HEK293 (cell line): ENCODE measurements at regions not wholly inside any gene's neighbourhood (a gene's known extent, or its start where the extent isn't known, plus 50 kb on each side); places are given as distances from the start of the nearest gene placed in this dataset.

Source experiments
- CTCF ChIA-PET: fragments of 350-600 bp; formaldehyde crosslinking; extraction: SDS; loops from one replicate; lab custom pipeline; 2021; ENCODE audit warnings: antibody characterized with exemption; lab: Yijun Ruan, JAX
- POLR2A ChIA-PET: fragments of 300-600 bp; formaldehyde crosslinking; extraction: SDS; loops from one replicate; lab custom pipeline; 2020; ENCODE audit warnings: antibody characterized with exemption, inconsistent platforms; lab: Yijun Ruan, JAX
- H3K27ac ChIP-seq: fragments of 200-500 bp; sonication (Bioruptor generic); 2 replicates; pipeline ENCODE4 v1.5.1; 2014; ENCODE audit warnings: low read depth, low read length, control low read depth, inconsistent platforms; ENCODE audit errors: extremely low read depth
- H3K36me3 ChIP-seq, 2 experiments: fragments of 200-500 bp in 1 of 2; sonication (Bioruptor generic) in 1 of 2; 1 replicate in 1 of 2; 2 replicates in 1 of 2; pipeline ENCODE4 v1.5.1; 2014 to 2017; ENCODE audit warnings: inconsistent platforms in 2 of 2, low read length in 2 of 2; ENCODE audit not compliant: control insufficient read depth in 2 of 2, insufficient read depth in 1 of 2
- H3K4me1 ChIP-seq: fragments of 200-500 bp; sonication (Bioruptor generic); 2 replicates; pipeline ENCODE4 v1.5.1; 2014; ENCODE audit warnings: mild to moderate bottlenecking, low read length, inconsistent platforms; ENCODE audit not compliant: control insufficient read depth, insufficient read depth
- H3K4me3 ChIP-seq: 2 replicates; pipeline ENCODE4 v1.5.1; 2011; ENCODE audit warnings: low read depth, mild to moderate bottlenecking, control low read depth, low read length, moderate library complexity
- H3K9me3 ChIP-seq: fragments of 200-500 bp; sonication (Bioruptor generic); 2 replicates; pipeline ENCODE4 v1.5.1; 2014; ENCODE audit warnings: low read depth, low read length, inconsistent platforms; ENCODE audit not compliant: control insufficient read depth, insufficient read depth
- BCL11B ChIP-seq: fragments of 450-650 bp; formaldehyde crosslinking; IDR thresholded peaks from 2 replicates; pipeline ENCODE4 v1.5.1; 2016; ENCODE audit warnings: low read depth, missing biosample characterization, missing genetic modification characterization
- GLIS1 ChIP-seq: fragments of 450-650 bp; formaldehyde crosslinking; IDR thresholded peaks from 2 replicates; pipeline ENCODE4 v1.5.1; 2016; ENCODE audit warnings: missing biosample characterization, missing genetic modification characterization
- GLIS2 ChIP-seq: fragments of 450-650 bp; formaldehyde crosslinking; IDR thresholded peaks from 2 replicates; pipeline ENCODE4 v1.5.1; 2016; ENCODE audit warnings: missing biosample characterization, missing genetic modification characterization
- IKZF3 ChIP-seq: fragments of 450-650 bp; IDR thresholded peaks from 2 replicates; pipeline ENCODE4 v1.5.0; 2018; ENCODE audit warnings: missing biosample characterization, mild to moderate bottlenecking, missing genetic modification characterization, moderate library complexity
- SP2 ChIP-seq: fragments of 450-650 bp; formaldehyde crosslinking; IDR thresholded peaks from 2 replicates; pipeline ENCODE4 v1.5.1; 2016; ENCODE audit warnings: missing biosample characterization, missing genetic modification characterization
- TCF7L2 ChIP-seq: IDR thresholded peaks from 2 replicates; pipeline ENCODE4 v1.6.1; 2011; ENCODE audit warnings: low read depth, mild to moderate bottlenecking, inconsistent platforms, low read length, moderate library complexity, borderline replicate concordance
- ZBTB7A ChIP-seq: fragments of 450-650 bp; formaldehyde crosslinking; IDR thresholded peaks from 2 replicates; pipeline ENCODE4 v1.5.1; 2016; ENCODE audit warnings: low read depth, missing biosample characterization, missing genetic modification characterization
- ZNF274 ChIP-seq, 2 experiments: fragments of 200-500 bp in 1 of 2; fragments of 450-650 bp in 1 of 2; sonication (Bioruptor generic) in 1 of 2; formaldehyde crosslinking in 1 of 2; IDR thresholded peaks; 2 replicates each; pipeline versions ENCODE4 v1.5.1 to v1.6.1; 2014 to 2016; ENCODE audit warnings: borderline replicate concordance in 1 of 2, inconsistent platforms in 1 of 2, low read length in 1 of 2, missing biosample characterization in 1 of 2, missing genetic modification characterization in 1 of 2
- ZNF404 ChIP-seq: fragments of 450-650 bp; formaldehyde crosslinking; IDR thresholded peaks from 2 replicates; pipeline ENCODE4 v1.5.1; 2017; ENCODE audit warnings: missing biosample characterization, missing genetic modification characterization
- ZNF549 ChIP-seq: fragments of 450-650 bp; IDR thresholded peaks from 2 replicates; pipeline ENCODE4 v1.5.1; 2018; ENCODE audit warnings: missing biosample characterization, missing genetic modification characterization, mild to moderate bottlenecking, inconsistent platforms, moderate library complexity
- ZNF660 ChIP-seq: fragments of 450-650 bp; IDR thresholded peaks from 2 replicates; pipeline ENCODE4 v1.5.1; 2018; ENCODE audit warnings: missing biosample characterization, mild to moderate bottlenecking, missing genetic modification characterization
- ZNF768 ChIP-seq: fragments of 450-650 bp; formaldehyde crosslinking; IDR thresholded peaks from 2 replicates; pipeline ENCODE4 v1.5.1; 2018; ENCODE audit warnings: missing biosample characterization, mild to moderate bottlenecking, missing genetic modification characterization
- ZXDB ChIP-seq: fragments of 450-650 bp; formaldehyde crosslinking; IDR thresholded peaks from 2 replicates; pipeline ENCODE4 v1.5.1; 2016; ENCODE audit warnings: missing biosample characterization, missing genetic modification characterization
- TF ChIP-seq, protein P1 (sequence below): IDR thresholded peaks from 2 replicates; pipeline ENCODE4 v1.6.1; 2011; ENCODE audit warnings: mild to moderate bottlenecking, low read depth, low read length, borderline replicate concordance
- TF ChIP-seq, protein P2 (sequence below): fragments of 450-650 bp; formaldehyde crosslinking; IDR thresholded peaks from 2 replicates; pipeline ENCODE4 v1.5.1; 2016; ENCODE audit warnings: missing biosample characterization, missing genetic modification characterization, borderline replicate concordance
- TF ChIP-seq, protein P3 (sequence below): fragments of 450-650 bp; formaldehyde crosslinking; IDR thresholded peaks from 2 replicates; pipeline ENCODE4 v1.5.1; 2016; ENCODE audit warnings: missing biosample characterization, missing genetic modification characterization
- TF ChIP-seq, protein P4 (sequence below): fragments of 450-650 bp; formaldehyde crosslinking; IDR thresholded peaks from 2 replicates; pipeline ENCODE4 v1.5.1; 2016; ENCODE audit warnings: missing biosample characterization, missing genetic modification characterization
- TF ChIP-seq, protein P5 (sequence below): fragments of 450-650 bp; formaldehyde crosslinking; IDR thresholded peaks from 2 replicates; pipeline ENCODE4 v1.5.1; 2016; ENCODE audit warnings: missing biosample characterization, missing genetic modification characterization
- TF ChIP-seq, protein P6 (sequence below): fragments of 450-650 bp; formaldehyde crosslinking; IDR thresholded peaks from 2 replicates; pipeline ENCODE4 v1.5.1; 2016; ENCODE audit warnings: missing biosample characterization, missing genetic modification characterization

DNA sequence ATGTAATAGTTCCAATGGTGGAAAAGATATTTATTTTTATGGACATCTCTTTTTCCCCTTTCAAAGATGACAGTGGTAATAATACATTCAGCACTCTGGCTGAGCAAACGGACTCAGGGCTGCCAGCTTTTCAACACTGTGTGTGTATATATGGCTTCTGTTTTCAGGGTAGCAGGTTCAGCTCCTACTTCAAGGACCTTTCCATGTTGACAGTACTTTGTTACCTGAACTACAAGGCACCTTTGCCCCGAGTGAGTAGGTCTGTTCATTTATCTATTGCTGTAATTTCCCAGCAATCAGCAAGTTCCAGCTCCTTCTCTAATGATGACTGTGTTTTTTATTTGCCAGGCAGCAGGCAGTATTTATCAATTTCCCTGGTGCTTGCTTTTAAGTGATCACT lies 387.4 kb upstream of the KIF2A start:
- Histone ChIP-seq H3K9me3 (no peaks in the 10 kb centered on the region), H3K36me3 (no peaks in the 10 kb centered on the region), H3K4me1 (no peaks in the 10 kb centered on the region; the same call in 1 of the 2 replicates), H3K27ac (no peak overlapping the region)
- POLR2A ChIA-PET: no interaction called here
- TF ChIP-seq ZNF404 (no peak), ZXDB (no peak), BCL11B (tag by site-specific recombination) (no peak), ZNF549 (tag by site-specific recombination) (no peak), SP2 (tag by site-specific recombination) (no peak), TCF7L2 (no peak), ZNF660 (tag by site-specific recombination) (no peak), GLIS2 (tag by site-specific recombination) (no peak), ZBTB7A (tag by site-specific recombination) (no peak), ZNF274 (IDR thresholded peaks at IDR 0.05; ENCODE audit: low read length) (no peak), ZNF274 (tag by site-specific recombination; IDR thresholded peaks at IDR 0.05; ENCODE audit: borderline replicate concordance) (no peak), ZNF768 (tag by site-specific recombination) (no peak), GLIS1 (tag by site-specific recombination) (no peak), IKZF3 (no peak)
- TF ChIP-seq, protein P1, sequence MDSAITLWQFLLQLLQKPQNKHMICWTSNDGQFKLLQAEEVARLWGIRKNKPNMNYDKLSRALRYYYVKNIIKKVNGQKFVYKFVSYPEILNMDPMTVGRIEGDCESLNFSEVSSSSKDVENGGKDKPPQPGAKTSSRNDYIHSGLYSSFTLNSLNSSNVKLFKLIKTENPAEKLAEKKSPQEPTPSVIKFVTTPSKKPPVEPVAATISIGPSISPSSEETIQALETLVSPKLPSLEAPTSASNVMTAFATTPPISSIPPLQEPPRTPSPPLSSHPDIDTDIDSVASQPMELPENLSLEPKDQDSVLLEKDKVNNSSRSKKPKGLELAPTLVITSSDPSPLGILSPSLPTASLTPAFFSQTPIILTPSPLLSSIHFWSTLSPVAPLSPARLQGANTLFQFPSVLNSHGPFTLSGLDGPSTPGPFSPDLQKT: no peak
- TF ChIP-seq, protein P2, sequence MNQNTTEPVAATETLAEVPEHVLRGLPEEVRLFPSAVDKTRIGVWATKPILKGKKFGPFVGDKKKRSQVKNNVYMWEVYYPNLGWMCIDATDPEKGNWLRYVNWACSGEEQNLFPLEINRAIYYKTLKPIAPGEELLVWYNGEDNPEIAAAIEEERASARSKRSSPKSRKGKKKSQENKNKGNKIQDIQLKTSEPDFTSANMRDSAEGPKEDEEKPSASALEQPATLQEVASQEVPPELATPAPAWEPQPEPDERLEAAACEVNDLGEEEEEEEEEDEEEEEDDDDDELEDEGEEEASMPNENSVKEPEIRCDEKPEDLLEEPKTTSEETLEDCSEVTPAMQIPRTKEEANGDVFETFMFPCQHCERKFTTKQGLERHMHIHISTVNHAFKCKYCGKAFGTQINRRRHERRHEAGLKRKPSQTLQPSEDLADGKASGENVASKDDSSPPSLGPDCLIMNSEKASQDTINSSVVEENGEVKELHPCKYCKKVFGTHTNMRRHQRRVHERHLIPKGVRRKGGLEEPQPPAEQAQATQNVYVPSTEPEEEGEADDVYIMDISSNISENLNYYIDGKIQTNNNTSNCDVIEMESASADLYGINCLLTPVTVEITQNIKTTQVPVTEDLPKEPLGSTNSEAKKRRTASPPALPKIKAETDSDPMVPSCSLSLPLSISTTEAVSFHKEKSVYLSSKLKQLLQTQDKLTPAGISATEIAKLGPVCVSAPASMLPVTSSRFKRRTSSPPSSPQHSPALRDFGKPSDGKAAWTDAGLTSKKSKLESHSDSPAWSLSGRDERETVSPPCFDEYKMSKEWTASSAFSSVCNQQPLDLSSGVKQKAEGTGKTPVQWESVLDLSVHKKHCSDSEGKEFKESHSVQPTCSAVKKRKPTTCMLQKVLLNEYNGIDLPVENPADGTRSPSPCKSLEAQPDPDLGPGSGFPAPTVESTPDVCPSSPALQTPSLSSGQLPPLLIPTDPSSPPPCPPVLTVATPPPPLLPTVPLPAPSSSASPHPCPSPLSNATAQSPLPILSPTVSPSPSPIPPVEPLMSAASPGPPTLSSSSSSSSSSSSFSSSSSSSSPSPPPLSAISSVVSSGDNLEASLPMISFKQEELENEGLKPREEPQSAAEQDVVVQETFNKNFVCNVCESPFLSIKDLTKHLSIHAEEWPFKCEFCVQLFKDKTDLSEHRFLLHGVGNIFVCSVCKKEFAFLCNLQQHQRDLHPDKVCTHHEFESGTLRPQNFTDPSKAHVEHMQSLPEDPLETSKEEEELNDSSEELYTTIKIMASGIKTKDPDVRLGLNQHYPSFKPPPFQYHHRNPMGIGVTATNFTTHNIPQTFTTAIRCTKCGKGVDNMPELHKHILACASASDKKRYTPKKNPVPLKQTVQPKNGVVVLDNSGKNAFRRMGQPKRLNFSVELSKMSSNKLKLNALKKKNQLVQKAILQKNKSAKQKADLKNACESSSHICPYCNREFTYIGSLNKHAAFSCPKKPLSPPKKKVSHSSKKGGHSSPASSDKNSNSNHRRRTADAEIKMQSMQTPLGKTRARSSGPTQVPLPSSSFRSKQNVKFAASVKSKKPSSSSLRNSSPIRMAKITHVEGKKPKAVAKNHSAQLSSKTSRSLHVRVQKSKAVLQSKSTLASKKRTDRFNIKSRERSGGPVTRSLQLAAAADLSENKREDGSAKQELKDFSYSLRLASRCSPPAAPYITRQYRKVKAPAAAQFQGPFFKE (tag by site-specific recombination): no peak
- TF ChIP-seq, protein P3, sequence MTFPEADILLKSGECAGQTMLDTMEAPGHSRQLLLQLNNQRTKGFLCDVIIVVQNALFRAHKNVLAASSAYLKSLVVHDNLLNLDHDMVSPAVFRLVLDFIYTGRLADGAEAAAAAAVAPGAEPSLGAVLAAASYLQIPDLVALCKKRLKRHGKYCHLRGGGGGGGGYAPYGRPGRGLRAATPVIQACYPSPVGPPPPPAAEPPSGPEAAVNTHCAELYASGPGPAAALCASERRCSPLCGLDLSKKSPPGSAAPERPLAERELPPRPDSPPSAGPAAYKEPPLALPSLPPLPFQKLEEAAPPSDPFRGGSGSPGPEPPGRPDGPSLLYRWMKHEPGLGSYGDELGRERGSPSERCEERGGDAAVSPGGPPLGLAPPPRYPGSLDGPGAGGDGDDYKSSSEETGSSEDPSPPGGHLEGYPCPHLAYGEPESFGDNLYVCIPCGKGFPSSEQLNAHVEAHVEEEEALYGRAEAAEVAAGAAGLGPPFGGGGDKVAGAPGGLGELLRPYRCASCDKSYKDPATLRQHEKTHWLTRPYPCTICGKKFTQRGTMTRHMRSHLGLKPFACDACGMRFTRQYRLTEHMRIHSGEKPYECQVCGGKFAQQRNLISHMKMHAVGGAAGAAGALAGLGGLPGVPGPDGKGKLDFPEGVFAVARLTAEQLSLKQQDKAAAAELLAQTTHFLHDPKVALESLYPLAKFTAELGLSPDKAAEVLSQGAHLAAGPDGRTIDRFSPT: no peak
- TF ChIP-seq, protein P4, sequence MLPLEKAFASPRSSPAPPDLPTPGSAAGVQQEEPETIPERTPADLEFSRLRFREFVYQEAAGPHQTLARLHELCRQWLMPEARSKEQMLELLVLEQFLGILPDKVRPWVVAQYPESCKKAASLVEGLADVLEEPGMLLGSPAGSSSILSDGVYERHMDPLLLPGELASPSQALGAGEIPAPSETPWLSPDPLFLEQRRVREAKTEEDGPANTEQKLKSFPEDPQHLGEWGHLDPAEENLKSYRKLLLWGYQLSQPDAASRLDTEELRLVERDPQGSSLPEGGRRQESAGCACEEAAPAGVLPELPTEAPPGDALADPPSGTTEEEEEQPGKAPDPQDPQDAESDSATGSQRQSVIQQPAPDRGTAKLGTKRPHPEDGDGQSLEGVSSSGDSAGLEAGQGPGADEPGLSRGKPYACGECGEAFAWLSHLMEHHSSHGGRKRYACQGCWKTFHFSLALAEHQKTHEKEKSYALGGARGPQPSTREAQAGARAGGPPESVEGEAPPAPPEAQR (tag by site-specific recombination): no peak
- TF ChIP-seq, protein P5, sequence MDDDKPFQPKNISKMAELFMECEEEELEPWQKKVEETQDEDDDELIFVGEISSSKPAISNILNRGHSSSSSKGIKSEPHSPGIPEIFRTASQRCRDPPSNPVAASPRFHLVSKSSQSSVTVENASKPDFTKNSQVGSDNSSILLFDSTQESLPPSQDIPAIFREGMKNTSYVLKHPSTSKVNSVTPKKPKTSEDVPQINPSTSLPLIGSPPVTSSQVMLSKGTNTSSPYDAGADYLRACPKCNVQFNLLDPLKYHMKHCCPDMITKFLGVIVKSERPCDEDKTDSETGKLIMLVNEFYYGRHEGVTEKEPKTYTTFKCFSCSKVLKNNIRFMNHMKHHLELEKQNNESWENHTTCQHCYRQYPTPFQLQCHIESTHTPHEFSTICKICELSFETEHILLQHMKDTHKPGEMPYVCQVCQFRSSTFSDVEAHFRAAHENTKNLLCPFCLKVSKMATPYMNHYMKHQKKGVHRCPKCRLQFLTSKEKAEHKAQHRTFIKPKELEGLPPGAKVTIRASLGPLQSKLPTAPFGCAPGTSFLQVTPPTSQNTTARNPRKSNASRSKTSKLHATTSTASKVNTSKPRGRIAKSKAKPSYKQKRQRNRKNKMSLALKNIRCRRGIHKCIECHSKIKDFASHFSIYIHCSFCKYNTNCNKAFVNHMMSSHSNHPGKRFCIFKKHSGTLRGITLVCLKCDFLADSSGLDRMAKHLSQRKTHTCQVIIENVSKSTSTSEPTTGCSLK: no peak
- TF ChIP-seq, protein P6, sequence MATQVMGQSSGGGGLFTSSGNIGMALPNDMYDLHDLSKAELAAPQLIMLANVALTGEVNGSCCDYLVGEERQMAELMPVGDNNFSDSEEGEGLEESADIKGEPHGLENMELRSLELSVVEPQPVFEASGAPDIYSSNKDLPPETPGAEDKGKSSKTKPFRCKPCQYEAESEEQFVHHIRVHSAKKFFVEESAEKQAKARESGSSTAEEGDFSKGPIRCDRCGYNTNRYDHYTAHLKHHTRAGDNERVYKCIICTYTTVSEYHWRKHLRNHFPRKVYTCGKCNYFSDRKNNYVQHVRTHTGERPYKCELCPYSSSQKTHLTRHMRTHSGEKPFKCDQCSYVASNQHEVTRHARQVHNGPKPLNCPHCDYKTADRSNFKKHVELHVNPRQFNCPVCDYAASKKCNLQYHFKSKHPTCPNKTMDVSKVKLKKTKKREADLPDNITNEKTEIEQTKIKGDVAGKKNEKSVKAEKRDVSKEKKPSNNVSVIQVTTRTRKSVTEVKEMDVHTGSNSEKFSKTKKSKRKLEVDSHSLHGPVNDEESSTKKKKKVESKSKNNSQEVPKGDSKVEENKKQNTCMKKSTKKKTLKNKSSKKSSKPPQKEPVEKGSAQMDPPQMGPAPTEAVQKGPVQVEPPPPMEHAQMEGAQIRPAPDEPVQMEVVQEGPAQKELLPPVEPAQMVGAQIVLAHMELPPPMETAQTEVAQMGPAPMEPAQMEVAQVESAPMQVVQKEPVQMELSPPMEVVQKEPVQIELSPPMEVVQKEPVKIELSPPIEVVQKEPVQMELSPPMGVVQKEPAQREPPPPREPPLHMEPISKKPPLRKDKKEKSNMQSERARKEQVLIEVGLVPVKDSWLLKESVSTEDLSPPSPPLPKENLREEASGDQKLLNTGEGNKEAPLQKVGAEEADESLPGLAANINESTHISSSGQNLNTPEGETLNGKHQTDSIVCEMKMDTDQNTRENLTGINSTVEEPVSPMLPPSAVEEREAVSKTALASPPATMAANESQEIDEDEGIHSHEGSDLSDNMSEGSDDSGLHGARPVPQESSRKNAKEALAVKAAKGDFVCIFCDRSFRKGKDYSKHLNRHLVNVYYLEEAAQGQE (tag by site-specific recombination): no peak
- TF ChIP-seq, all 188 proteins: peak for 0
- CTCF ChIA-PET: interaction anchor here (0.7 to 1.6 kb wide), 2 partner anchors 225 to 310 kb away, joined by 4 to 5 read pairs; no protein-coding TSS in a partner anchor
- H3K4me3 ChIP-seq: no peak overlapping the region
